22Rv1 (cell line): ENCODE measurements at regions not wholly inside any gene's neighbourhood (a gene's known extent, or its start where the extent isn't known, plus 50 kb on each side); places are given as distances from the start of the nearest gene placed in this dataset.

Experiments
- ZFX ChIP-seq: fragments of 450-650 bp; IDR thresholded peaks from 2 replicates; pipeline ENCODE4 v1.6.1; 2017; ENCODE audit warnings: antibody characterized with exemption, borderline replicate concordance
- TF ChIP-seq, protein P1 (sequence below): fragments of 450-650 bp; IDR thresholded peaks from 2 replicates; pipeline ENCODE4 v1.5.1; 2017; ENCODE audit warnings: mild to moderate bottlenecking

- TF ChIP-seq, protein P1, sequence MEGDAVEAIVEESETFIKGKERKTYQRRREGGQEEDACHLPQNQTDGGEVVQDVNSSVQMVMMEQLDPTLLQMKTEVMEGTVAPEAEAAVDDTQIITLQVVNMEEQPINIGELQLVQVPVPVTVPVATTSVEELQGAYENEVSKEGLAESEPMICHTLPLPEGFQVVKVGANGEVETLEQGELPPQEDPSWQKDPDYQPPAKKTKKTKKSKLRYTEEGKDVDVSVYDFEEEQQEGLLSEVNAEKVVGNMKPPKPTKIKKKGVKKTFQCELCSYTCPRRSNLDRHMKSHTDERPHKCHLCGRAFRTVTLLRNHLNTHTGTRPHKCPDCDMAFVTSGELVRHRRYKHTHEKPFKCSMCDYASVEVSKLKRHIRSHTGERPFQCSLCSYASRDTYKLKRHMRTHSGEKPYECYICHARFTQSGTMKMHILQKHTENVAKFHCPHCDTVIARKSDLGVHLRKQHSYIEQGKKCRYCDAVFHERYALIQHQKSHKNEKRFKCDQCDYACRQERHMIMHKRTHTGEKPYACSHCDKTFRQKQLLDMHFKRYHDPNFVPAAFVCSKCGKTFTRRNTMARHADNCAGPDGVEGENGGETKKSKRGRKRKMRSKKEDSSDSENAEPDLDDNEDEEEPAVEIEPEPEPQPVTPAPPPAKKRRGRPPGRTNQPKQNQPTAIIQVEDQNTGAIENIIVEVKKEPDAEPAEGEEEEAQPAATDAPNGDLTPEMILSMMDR: no peak
- TF ChIP-seq ZFX: no peak
These were observed 74.4 kb upstream of the NTM start for GRCh38 chr11:131295986-131296385.
